ENCODE measurements at regions not wholly inside any gene's neighbourhood (a gene's known extent, or its start where the extent isn't known, plus 50 kb on each side); places are given as distances from the start of the nearest gene placed in this dataset.

DNA sequence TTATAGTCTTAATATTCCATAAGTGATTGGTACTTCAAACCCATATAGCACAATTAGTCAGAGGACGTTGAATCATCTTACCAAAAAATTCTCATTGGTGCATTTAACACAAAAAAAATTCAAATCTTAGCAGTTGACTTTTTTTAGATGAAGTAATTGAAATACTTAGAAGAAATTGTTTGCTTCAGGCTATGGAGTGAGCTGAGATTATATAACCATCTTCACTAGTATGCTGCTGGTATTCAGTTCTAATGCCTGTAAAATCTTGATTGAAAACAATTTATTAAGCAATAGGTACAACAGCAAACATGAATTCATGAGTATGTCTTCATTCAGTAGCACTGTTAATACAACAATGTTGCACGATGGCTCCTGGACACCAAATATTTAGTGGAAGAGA, 250.0 kb downstream of the GPM6A start (continued):
- TF ChIP-seq, protein P1, sequence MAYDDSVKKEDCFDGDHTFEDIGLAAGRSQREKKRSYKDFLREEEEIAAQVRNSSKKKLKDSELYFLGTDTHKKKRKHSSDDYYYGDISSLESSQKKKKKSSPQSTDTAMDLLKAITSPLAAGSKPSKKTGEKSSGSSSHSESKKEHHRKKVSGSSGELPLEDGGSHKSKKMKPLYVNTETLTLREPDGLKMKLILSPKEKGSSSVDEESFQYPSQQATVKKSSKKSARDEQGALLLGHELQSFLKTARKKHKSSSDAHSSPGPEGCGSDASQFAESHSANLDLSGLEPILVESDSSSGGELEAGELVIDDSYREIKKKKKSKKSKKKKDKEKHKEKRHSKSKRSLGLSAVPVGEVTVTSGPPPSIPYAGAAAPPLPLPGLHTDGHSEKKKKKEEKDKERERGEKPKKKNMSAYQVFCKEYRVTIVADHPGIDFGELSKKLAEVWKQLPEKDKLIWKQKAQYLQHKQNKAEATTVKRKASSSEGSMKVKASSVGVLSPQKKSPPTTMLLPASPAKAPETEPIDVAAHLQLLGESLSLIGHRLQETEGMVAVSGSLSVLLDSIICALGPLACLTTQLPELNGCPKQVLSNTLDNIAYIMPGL (CRISPR knock-in tag; IDR thresholded peaks at IDR 0.05; ENCODE audit: borderline replicate concordance): no peak
- no peak for TF ChIP-seq EHMT2 (IDR thresholded peaks at IDR 0.05; ENCODE audit: low read depth)
- no peak for TF ChIP-seq SMC3 (IDR thresholded peaks at IDR 0.05)
- no peak for TF ChIP-seq TFCP2L1 (CRISPR knock-in tag; IDR thresholded peaks at IDR 0.05)
- TF ChIP-seq CBX2 (IDR thresholded peaks at IDR 0.05; ENCODE audit: borderline replicate concordance, low read depth): no peak
- TF ChIP-seq JUNB (IDR thresholded peaks at IDR 0.05): no peak

DNA sequence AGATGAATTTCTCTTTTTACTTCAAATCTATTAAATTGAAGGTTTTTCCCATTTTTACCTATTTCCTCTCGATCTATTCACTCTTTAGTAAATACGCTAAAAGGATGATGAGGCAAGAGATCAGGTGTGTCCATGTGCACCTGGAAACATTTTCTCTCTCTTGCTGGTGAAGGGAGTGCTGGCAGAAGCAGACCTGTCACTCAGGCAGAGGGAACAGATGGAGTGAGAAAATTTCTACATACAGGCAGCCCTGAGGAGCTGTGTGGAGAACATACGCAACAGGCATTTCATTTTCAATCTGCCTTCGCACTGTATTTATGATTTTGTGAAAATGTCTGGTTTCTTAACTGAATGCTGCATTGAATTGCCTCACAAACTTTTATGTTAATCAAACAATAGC, 249.5 kb downstream of the GPM6A start:
- Histone ChIP-seq H3K27ac (no peak overlapping the region), H3K4me1 (no peaks in the 10 kb centered on the region), H3K9me3 (no peaks in the 10 kb centered on the region), H3K4me2 (no peak overlapping the region), H3K4me3 (no peak overlapping the region)
- ChIA-PET CTCF (no interaction called here), POLR2A (no interaction called here)
- 63% methylated on average over 4 of the region's 4 CpGs for WGBS (ENCODE audit: missing lambda C conversion rate)
- no peak for TF ChIP-seq RCOR1 (IDR thresholded peaks at IDR 0.05; ENCODE audit: low read depth, low read length)
- TF ChIP-seq ZNF302 (CRISPR knock-in tag; IDR thresholded peaks at IDR 0.05): no peak
- FAIRE-seq: no peak
- no peak for DNase-seq (ENCODE audit: low read depth in 1 of 2, low spot score in 1 of 2)
- ATAC-seq: no peak
